HL-60 (cell line): ENCODE measurements at regions not wholly inside any gene's neighbourhood (a gene's known extent, or its start where the extent isn't known, plus 50 kb on each side); places are given as distances from the start of the nearest gene placed in this dataset.

Source experiments
- DNase-seq, 2 experiments: peaks; one replicate each; pipeline ENCODE4 v3.0.0-alpha.2; 2010 to 2020; ENCODE audit warnings: low read depth in 1 of 2, low spot score in 1 of 2
- H3K27ac ChIP-seq: fragments of 250-450 bp; sonication (Bioruptor Pico); replicated peaks from 2 replicates; pipeline ENCODE4 v1.5.1; 2020; ENCODE audit warnings: mild to moderate bottlenecking, moderate library complexity
- H3K27me3 ChIP-seq: fragments of 250-450 bp; sonication (Bioruptor Pico); 2 replicates; pipeline ENCODE4 v1.5.1; 2021; ENCODE audit warnings: mild to moderate bottlenecking, moderate library complexity; ENCODE audit not compliant: insufficient read depth, poor library complexity, severe bottlenecking
- H3K4me3 ChIP-seq: replicated peaks from 2 replicates; pipeline ENCODE4 v1.5.1; 2011; ENCODE audit warnings: mild to moderate bottlenecking, control low read depth, low read length; ENCODE audit not compliant: insufficient read depth
- GABPA ChIP-seq: IDR thresholded peaks from 2 replicates; pipeline ENCODE4 v1.6.1; 2012; ENCODE audit warnings: low read depth
- POLR2AphosphoS5 ChIP-seq: IDR thresholded peaks from 2 replicates; pipeline ENCODE4 v1.6.1; 2012; ENCODE audit warnings: low read depth
- SPI1 ChIP-seq: IDR thresholded peaks from 2 replicates; pipeline ENCODE4 v1.6.1; 2012; ENCODE audit warnings: low read depth, mild to moderate bottlenecking, borderline replicate concordance
- TF ChIP-seq, protein P1 (sequence below): IDR thresholded peaks from one replicate; pipeline ENCODE4 v1.5.1; 2011; ENCODE audit warnings: low read length, control low read depth, inconsistent platforms; ENCODE audit not compliant: insufficient read depth
- TF ChIP-seq, protein P2 (sequence below): IDR thresholded peaks from 2 replicates; pipeline ENCODE4 v1.6.1; 2012; ENCODE audit warnings: low read depth; ENCODE audit not compliant: insufficient replicate concordance

GRCh38 chr1:30186586-30186985, 536.8 kb downstream of the MATN1 start:
- H3K27me3 ChIP-seq = no peaks in the 10 kb centered on the region

DNA sequence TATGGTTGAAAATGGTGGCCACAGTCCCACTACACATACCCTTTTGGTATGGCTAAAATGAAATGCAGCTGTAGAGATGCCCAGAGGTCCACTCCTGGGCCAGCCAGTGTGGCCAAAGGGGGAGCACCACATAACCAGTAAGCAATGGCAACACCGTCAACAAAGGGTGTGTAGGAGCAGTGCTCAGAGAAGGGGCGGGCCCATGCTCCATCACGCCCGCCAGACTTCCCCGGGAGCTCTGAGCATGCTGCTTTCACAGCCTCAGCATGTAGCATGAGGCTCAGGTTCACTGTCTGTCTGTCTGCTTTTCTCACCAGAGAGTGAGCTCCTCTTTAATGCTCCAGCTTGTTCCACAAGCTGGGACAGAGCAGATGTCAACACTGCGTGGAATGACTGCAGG, 537.6 kb downstream of the MATN1 start:
- Histone ChIP-seq H3K27ac (no peak overlapping the region), H3K4me3 (no peak overlapping the region), H3K27me3 (no peaks in the 10 kb centered on the region)
- TF ChIP-seq, protein P1, sequence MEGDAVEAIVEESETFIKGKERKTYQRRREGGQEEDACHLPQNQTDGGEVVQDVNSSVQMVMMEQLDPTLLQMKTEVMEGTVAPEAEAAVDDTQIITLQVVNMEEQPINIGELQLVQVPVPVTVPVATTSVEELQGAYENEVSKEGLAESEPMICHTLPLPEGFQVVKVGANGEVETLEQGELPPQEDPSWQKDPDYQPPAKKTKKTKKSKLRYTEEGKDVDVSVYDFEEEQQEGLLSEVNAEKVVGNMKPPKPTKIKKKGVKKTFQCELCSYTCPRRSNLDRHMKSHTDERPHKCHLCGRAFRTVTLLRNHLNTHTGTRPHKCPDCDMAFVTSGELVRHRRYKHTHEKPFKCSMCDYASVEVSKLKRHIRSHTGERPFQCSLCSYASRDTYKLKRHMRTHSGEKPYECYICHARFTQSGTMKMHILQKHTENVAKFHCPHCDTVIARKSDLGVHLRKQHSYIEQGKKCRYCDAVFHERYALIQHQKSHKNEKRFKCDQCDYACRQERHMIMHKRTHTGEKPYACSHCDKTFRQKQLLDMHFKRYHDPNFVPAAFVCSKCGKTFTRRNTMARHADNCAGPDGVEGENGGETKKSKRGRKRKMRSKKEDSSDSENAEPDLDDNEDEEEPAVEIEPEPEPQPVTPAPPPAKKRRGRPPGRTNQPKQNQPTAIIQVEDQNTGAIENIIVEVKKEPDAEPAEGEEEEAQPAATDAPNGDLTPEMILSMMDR = no peak
- TF ChIP-seq GABPA = no peak
- TF ChIP-seq POLR2AphosphoS5 = no peak
- TF ChIP-seq, protein P2, sequence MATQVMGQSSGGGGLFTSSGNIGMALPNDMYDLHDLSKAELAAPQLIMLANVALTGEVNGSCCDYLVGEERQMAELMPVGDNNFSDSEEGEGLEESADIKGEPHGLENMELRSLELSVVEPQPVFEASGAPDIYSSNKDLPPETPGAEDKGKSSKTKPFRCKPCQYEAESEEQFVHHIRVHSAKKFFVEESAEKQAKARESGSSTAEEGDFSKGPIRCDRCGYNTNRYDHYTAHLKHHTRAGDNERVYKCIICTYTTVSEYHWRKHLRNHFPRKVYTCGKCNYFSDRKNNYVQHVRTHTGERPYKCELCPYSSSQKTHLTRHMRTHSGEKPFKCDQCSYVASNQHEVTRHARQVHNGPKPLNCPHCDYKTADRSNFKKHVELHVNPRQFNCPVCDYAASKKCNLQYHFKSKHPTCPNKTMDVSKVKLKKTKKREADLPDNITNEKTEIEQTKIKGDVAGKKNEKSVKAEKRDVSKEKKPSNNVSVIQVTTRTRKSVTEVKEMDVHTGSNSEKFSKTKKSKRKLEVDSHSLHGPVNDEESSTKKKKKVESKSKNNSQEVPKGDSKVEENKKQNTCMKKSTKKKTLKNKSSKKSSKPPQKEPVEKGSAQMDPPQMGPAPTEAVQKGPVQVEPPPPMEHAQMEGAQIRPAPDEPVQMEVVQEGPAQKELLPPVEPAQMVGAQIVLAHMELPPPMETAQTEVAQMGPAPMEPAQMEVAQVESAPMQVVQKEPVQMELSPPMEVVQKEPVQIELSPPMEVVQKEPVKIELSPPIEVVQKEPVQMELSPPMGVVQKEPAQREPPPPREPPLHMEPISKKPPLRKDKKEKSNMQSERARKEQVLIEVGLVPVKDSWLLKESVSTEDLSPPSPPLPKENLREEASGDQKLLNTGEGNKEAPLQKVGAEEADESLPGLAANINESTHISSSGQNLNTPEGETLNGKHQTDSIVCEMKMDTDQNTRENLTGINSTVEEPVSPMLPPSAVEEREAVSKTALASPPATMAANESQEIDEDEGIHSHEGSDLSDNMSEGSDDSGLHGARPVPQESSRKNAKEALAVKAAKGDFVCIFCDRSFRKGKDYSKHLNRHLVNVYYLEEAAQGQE = no peak
- TF ChIP-seq SPI1 = no peak
- no peak for DNase-seq

More at GRCh38 chr1:30186586-30186985, 536.8 kb downstream of the MATN1 start:
- H3K27ac ChIP-seq = no peak overlapping the region
- DNase-seq = no peak
- H3K4me3 ChIP-seq = no peak overlapping the region
- no peak for TF ChIP-seq SPI1
- TF ChIP-seq GABPA = no peak
- TF ChIP-seq, protein P2 = no peak
- no peak for TF ChIP-seq POLR2AphosphoS5
- TF ChIP-seq, protein P1 = no peak

GRCh38 chr1:30185313-30185712, 538.1 kb downstream of the MATN1 start:
- Histone ChIP-seq H3K27me3 (no peaks in the 10 kb centered on the region), H3K27ac (no peak overlapping the region), H3K4me3 (no peak overlapping the region)
- TF ChIP-seq, protein P2 = no peak
- TF ChIP-seq, protein P1 = no peak
- no peak for TF ChIP-seq POLR2AphosphoS5
- TF ChIP-seq SPI1 = no peak
- no peak for TF ChIP-seq GABPA
- no peak for DNase-seq
